HG03575 (cell line): ENCODE measurements at regions not wholly inside any gene's neighbourhood (a gene's known extent, or its start where the extent isn't known, plus 50 kb on each side); places are given as distances from the start of the nearest gene placed in this dataset.
"Not testable (repeated sequence)": the region's sequence is repeated elsewhere in the genome, so short reads cannot be mapped to it uniquely, and the experiment has no call there.

Experiments used
- ATAC-seq: cut with Tn5 transposase; IDR thresholded peaks from one replicate; pipeline ENCODE4 v1.9.1; 2021; ENCODE audit not compliant: unreplicated experiment, insufficient number of reproducible peaks, low FRiP score; ENCODE audit errors: extremely low read depth

DNA sequence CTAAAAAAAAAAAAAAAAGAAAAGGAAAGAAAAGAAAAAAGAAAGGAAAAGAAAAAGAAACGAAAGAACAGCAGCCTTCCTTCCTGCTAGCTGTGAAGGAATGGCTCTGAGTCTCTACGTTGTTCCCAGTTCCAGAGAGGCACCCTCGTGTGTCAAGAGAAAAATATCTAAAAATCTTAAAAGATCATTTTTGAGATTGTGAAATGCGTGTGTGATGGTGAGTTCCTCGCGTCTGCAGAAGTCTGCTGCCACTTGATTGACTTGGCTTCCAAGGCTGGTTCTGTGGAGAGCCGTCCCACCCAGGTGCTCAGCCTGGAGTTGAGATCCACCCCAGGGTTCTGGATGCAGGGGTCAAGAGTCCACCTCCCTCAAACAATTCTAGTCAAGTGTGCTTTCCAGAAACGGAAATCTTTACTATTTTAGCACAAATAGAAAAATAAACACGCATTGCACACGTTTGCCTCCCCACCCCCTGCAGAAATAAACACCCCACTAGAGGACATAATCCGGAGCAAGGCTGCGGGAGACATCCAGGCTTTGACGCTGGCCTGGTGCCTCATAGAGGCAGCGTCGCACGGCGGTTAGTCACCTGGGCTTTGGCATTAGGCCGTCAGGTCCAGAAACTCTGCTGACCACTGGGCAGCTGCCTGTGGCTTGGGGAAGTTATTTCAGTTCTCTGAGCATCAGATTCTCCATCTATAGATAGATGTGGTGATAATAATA, 265.4 kb downstream of the FAM43A start:
- no peak for ATAC-seq

DNA sequence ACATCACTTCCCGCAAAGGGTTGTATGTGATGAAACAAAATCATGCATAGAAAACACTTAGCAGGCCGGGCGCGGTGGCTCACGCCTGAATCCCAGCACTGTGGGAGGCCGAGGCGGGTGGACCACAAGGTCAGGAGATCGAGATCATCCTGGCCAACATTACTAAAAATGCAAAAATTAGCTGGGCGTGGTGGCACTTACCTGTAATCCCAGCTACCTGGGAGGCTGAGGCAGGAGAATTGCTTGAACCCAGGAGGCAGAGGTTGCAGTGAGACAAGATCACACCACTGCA, 265.9 kb downstream of the FAM43A start:
- ATAC-seq = not testable (repeated sequence)

DNA sequence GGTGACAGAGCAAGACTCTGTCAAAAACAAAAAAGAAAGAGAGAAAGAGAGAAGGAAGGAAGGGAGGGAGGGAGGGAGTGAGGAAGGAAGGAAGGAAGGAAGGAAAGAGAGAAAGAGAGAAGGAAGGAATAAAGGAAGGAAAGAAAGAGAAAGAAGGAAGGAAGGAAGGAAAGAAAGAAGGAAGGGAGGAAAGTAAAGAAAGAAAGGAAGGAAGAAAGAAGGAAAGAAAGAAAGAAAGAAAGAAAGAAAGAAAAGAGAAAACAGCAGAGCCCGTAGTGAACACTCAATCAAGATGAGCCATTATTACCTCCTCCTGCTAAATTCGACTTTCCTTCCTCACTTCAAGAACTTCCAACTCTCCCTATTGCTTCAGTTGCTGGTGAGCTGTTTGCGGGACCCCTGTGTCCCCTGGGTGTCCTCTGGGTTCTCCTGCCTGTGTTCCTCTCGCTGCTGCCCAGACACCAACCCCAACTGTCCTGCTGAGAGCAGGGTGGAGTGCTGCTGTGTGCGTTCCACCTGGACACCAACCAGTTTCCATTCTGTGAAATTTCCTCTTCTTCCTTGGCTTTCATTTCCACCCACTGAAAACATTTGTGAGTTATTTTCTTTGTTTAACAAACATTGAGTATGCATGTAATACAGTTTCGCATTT, 266.4 kb downstream of the FAM43A start:
- ATAC-seq = no peak

DNA sequence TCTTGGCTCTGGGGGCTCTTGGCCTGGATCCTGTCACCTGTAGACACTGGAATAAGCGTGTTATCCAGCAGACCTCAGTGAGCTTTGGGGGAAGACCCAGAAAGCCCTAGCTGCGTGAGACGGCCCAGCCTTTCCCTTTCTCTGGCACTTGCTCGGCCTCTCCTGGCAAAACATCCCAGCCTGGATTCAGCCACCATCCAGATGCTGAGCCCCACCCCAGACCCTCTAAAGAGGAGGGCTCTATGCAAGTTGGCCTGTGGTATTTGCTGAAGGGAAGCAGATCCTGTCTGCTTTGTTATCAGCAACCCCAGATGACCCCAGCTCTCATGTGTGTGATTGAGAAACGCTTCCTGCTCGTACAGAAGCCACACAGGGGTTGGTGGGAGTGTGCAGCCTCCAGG, 267.2 kb downstream of the FAM43A start:
- ATAC-seq = no peak

DNA sequence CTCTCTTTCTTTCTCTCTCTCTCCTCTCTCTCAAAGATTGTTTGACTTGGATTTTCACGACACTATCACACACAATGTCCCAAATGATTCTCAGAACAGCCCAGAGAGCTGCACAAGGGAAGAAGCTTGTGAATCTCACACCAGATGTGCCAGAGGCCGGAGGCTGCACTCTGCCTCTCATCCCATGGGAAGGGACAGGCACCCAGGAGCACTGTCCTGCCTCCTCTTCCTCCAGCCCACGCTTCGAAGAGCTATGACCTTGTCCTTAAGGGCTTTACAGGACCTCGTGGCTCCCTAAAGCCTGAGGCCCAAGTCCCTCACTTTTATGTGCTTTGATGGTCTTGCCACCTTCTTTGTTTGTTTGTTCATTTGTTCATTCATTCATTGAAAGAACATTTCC, 267.6 kb downstream of the FAM43A start:
- no peak for ATAC-seq

DNA sequence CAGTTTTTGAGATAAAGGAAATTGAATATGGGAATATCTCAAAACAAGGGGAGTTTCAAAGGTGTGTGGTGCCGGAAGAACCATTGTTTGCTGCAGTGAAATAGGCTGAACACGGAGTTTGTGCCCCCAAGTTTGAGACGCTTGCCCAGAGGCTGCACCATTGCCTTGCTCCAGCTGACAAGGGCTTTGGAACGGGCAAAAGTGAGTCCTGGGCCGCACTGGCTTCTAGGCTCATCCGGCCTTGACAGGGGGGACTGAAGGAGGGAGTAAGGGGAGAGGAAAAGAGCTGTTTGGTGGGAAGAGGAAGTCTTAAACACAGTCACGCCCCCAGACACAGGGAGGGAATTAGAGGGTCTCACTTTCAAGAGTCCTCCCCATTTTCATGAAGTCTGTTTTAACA, 269.9 kb downstream of the FAM43A start:
- ATAC-seq = no peak

DNA sequence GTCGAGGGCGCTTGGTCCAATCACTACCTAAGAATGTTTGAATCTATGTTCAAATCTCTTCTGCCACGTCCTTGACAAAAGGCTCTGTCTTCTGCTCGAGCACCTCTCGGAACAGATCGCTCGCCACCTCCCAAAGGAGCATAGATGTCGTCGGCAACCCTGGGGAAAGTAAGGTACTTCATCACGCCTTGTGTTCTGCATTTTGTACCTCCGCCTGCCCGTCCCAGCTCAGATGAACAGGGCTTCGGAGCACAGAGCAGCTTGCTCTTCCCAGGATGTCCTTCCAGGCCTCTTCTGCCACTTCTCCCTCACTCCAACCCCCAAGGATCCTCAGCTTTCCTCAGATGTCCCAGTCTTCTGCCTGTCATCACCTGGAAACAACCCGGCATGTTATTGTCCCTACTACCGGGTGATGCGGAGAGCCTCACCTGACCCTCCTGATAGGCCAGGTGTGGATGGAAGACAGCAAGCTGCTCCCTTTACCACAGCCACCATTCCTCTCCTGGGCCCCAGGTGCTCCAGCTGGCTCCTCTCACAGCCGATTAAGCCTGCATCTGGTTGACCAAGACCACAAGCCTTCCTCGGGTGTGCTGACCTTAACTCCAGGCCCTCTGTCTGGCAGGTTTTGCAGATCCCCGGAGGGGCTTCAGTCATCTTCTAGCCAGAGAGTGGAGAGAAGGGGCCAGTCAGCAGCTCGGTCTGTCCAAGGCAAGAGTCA, 270.5 kb downstream of the FAM43A start:
- ATAC-seq = no peak

DNA sequence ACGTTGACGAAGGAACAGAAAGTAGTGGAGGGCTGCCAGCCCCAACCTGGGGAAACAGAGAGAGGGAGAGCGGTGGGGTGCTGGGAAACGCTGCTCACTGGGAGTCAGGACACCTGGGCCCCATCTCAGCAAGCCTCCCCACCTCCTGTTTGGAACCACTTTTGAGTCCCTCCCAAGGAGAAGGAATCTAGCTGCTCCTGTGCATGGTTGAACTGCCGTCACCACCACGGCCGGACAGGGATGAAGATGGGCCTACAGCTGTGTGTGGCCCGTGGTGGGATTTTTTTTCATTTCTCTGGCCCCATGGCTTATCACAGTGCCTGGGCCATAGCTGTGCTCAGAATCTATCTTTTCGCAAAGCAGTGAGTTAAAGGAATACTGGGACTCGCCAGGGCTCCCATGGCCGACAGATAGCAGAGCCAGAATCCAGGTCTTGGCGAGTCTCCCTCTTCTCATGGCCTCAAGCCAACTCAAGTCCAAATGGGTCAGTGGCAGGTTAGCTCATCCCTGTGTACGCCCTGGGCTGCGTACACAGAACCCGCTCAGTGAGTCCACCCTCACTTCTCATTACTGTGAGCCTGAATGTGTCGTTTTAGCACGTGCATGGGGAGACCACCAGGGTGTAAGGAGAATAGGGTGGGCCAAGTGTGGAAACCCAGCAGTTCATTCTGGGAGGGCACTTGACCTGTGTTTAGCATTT, 271.2 kb downstream of the FAM43A start:
- ATAC-seq = no peak

DNA sequence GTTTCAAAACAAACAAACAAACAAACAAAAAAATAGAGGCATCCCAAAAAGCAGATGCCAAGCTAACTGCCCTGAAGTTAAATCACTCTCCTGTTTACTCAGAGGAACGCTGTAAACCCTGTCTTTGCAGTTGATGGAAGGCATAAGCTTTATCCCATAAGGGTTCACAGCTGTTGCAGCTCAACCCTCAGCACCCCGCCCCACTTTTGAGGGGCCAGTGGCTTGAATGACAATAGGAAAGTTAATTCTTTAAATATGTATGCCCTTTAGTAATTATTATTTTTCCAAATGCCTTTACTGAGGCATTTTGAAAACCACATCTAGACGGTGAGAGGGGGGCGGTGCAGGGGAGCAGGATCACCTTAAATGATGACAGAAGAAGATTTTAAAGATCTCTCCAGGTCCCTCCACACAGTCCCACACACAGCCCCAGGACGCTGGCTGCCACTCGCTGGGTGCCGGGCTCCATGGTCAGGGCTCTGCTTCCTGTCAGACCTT, 272.1 kb downstream of the FAM43A start:
- no peak for ATAC-seq

DNA sequence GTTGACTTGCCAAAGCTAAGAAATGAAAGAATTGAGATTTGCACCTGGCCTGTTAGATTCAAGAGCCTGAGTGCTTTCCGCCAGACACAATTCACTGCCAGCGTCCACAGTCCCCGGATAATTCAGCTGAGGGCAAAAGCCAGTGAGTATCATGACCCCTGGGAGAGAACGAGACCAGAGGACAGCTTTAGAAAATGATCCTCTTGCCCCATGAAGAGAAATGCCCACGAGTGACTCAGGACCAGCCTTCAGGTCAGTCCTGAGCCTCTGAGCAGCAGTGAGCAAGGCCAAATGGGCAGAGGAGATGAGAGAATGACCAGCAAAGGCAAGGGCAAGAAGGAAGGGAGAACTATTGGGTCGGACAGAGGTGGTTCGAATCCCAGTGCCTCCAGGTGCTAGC, 273.5 kb downstream of the FAM43A start:
- no peak for ATAC-seq

DNA sequence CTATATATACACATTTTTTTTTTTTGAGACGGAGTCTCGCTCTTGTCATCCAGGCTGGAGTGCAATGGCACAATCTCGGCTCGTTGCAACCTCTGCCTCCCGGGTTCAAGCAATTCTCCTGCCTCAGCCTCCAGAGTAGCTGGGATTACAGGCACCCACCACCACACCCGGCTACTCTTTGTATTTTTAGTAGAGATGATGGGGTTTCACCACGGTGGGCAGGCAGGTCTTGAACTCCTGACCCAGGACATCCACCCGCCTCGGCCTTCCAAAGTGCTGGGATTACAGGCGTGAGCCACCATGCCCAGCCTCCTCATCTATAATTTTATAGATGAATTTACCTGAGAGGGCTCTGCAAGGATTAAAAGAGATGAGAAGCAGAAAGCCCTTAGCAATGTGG, 274.0 kb downstream of the FAM43A start:
- not testable (repeated sequence) for ATAC-seq

DNA sequence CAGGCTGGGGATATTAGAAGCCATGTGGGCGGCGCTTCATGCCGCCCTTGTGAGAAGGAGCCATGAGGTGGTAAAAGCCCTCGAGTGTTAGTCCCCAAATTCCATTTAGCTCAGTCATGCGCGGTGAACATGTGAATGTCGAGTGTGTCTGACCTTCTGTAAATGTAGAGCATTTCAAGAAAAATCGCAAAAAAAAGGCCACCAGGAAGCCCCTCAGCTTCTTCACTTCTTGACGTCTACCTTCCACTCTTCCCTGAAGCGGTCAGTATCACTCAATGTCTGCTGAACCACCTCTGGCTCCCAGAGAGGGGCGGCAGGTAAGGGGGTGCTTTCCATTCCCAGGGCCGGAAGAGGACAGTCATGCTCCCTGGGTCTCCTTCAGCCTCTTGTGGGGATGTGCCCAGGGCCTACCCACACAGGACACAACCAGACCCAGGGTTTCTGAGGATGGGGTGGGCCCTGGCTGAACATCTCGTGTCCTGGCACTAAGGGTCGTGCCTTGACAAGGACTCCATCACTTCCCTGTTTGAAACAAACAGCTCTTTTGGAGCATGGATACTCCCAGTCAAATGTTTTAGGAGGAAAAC, 274.9 kb downstream of the FAM43A start:
- ATAC-seq = no peak

DNA sequence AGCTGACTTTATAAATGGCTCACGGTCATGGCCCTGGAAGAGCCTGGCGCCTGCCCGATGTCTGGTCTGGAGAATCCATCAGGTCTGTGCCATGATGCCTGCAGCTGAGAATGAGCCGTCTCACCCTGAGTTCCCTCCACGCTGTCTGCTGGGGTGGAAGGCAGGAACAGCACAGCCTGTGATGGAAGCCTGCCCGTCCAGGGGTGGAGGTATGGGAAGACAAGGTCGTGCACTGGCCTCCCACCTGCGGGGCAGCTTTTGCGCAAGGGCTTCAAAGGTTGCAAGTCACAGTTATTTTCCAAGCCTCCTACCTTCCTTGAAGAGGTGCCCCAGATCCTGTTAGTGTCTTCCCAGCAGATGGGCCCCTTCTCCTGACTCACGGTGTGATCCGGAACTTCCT, 275.5 kb downstream of the FAM43A start:
- no peak for ATAC-seq

DNA sequence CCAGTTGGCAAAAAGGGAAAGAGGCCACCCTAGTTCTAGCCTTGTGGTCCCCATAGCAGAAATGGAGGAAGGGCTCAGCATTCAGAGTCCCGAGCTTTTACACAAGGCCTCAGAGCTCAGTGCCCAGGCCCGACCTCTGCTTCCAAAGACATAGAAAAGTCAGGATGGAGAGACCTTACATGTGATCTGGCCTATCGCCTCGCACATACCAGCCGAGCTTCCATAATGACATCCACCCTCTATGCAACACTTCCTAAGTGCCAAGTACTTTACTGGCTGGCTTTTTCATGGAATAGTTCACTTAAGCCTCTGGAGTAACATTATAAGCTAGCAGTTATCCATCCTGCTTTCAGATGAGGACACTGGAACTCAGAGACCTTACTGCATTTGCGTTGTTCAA, 275.9 kb downstream of the FAM43A start:
- ATAC-seq = no peak

DNA sequence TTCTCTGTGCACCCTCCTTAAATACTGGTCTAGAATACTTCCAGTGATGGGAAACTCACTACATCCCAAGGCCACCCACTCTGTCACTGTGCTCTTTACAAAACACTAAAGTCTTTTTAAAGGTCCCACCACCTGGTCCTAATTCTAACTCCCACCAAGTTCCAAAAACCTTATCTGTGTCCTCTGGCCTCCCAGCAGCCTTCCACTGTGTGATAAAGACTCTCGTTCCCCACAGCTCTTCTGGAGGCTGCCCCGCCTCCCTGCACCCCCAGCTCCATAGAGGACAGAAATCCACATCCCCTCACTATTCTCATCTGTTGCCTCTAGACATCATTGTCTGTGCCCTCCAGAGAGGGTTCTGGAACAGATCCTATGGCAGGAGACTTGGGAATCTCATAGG, 276.4 kb downstream of the FAM43A start:
- no peak for ATAC-seq

DNA sequence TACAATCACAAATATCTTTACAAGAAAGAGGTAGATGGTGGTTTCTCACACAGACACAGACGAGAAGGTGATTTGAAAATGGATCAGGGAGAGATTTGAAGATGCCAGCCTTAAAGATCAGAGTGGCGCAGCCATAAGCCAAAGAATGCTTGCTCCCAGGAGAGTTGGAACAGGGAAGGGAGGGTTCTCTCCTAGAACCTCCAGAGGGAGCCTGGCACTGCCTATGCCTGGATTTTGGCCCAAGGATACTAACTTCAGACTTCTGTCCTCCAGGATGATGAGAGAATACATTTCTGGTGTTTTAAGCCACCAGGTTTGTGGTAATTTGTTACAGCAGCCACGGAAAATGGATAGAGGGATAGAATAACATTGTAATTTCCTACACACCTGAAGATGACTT, 279.1 kb downstream of the FAM43A start:
- ATAC-seq = no peak

DNA sequence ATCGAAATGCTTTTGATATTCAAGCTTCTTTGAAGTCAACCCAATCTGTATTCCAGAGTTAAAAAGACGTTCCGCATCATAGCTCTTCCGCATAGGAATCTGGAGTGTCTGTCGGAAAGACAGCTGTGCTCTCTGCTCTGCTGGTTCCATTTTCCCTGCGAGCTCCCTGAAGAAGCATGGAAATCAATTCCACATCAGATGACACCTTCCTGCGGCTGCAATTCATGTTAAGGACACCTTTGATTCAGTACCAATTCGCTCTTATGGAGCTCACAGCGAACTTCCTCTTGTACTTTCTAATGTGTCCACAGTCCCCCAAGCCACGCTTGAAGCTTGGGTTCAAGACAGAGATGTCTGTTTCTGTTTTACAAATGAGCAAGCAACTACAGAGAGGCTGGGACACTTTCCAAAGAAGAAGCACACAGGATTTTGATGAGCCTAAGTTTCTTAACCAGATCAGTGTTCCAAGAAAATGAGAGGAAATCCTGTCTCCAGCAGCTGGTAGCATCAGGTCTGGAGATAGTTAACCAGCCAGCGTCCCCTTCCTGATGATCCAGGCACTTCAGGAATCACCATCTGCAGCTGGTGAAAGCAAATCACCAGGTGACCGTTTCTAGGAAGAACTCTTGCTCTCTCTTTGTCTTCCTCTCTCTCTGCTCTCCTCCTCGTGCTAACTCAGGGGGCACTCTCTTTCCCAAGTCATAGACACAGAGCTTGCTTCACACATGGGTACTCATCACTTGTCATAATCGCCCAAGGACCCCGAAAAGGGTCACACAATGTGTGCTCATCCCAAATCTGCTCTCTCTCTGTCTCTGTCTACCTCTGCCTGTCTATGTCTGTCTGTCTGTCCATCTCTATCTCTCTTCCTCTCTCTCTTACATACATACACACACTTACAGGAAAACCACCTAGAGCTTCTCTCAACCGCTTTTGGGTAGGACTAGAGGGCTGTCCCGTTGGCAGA, 281.8 kb downstream of the FAM43A start:
- no peak for ATAC-seq

DNA sequence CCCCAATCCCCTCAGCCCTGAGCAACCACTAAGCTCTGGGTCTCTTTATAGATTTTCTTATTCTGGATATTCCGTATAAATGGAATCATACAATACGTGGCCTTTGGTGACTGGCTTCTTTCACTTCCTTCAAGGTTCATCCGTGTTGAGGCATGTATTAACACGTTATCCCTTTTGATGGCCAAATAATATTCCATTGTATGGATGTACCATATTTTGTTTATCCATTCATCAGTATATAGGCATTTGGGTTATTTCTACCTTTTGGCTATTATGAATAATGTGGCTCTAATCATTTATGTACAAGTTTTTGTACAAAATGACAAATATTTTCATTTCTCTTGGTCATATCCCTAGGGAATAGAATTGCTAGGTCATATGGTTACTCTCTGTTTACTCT, 284.4 kb downstream of the FAM43A start:
- ATAC-seq = no peak
